ENCODE measurements at regions not wholly inside any gene's neighbourhood (a gene's known extent, or its start where the extent isn't known, plus 50 kb on each side); places are given as distances from the start of the nearest gene placed in this dataset.

DNA sequence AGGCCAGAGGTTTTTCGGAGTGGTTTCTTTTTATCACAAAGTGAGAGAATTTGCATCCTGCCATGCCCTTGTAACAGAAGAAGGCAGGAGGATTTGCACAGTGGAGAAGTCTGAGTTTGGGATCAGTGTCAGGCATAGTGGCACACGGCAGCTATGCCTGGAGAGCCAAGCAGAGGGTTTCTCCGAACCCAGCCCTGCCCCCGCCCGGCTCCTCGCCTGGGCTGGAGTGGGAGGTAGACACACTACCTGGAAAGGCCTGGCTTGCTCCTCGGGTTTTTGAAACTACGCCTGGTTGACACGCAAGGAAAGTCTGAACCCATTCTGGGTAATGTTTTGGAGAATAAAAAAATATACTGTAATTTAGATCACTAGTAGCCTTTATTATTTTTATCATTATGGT is 1653.6 kb upstream of the TENM3 start:
- TF ChIP-seq, protein P1, sequence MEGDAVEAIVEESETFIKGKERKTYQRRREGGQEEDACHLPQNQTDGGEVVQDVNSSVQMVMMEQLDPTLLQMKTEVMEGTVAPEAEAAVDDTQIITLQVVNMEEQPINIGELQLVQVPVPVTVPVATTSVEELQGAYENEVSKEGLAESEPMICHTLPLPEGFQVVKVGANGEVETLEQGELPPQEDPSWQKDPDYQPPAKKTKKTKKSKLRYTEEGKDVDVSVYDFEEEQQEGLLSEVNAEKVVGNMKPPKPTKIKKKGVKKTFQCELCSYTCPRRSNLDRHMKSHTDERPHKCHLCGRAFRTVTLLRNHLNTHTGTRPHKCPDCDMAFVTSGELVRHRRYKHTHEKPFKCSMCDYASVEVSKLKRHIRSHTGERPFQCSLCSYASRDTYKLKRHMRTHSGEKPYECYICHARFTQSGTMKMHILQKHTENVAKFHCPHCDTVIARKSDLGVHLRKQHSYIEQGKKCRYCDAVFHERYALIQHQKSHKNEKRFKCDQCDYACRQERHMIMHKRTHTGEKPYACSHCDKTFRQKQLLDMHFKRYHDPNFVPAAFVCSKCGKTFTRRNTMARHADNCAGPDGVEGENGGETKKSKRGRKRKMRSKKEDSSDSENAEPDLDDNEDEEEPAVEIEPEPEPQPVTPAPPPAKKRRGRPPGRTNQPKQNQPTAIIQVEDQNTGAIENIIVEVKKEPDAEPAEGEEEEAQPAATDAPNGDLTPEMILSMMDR (IDR thresholded peaks at IDR 0.05; ENCODE audit: insufficient read depth, low read length) = no peak
- TF ChIP-seq GABPA (IDR thresholded peaks at IDR 0.05; ENCODE audit: low read depth) (no peak), POLR2AphosphoS5 (IDR thresholded peaks at IDR 0.05; ENCODE audit: low read depth) (no peak)
- TF ChIP-seq, protein P2, sequence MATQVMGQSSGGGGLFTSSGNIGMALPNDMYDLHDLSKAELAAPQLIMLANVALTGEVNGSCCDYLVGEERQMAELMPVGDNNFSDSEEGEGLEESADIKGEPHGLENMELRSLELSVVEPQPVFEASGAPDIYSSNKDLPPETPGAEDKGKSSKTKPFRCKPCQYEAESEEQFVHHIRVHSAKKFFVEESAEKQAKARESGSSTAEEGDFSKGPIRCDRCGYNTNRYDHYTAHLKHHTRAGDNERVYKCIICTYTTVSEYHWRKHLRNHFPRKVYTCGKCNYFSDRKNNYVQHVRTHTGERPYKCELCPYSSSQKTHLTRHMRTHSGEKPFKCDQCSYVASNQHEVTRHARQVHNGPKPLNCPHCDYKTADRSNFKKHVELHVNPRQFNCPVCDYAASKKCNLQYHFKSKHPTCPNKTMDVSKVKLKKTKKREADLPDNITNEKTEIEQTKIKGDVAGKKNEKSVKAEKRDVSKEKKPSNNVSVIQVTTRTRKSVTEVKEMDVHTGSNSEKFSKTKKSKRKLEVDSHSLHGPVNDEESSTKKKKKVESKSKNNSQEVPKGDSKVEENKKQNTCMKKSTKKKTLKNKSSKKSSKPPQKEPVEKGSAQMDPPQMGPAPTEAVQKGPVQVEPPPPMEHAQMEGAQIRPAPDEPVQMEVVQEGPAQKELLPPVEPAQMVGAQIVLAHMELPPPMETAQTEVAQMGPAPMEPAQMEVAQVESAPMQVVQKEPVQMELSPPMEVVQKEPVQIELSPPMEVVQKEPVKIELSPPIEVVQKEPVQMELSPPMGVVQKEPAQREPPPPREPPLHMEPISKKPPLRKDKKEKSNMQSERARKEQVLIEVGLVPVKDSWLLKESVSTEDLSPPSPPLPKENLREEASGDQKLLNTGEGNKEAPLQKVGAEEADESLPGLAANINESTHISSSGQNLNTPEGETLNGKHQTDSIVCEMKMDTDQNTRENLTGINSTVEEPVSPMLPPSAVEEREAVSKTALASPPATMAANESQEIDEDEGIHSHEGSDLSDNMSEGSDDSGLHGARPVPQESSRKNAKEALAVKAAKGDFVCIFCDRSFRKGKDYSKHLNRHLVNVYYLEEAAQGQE (IDR thresholded peaks at IDR 0.05; ENCODE audit: insufficient replicate concordance, low read depth) = no peak

Data from HL-60 (cell line).